GM12875 (cell line): ENCODE measurements at regions not wholly inside any gene's neighbourhood (a gene's known extent, or its start where the extent isn't known, plus 50 kb on each side); places are given as distances from the start of the nearest gene placed in this dataset.

Source experiments
- H3K4me3 ChIP-seq: one replicate; pipeline ENCODE4 v1.5.1; 2011; ENCODE audit warnings: low read depth, low read length, control low read depth
- TF ChIP-seq, protein P1 (sequence below): IDR thresholded peaks from 2 replicates; pipeline ENCODE4 v1.5.1; 2011; ENCODE audit warnings: low read depth, mild to moderate bottlenecking, control low read depth, inconsistent platforms, low read length, moderate library complexity, borderline replicate concordance; ENCODE audit not compliant: insufficient read depth

DNA sequence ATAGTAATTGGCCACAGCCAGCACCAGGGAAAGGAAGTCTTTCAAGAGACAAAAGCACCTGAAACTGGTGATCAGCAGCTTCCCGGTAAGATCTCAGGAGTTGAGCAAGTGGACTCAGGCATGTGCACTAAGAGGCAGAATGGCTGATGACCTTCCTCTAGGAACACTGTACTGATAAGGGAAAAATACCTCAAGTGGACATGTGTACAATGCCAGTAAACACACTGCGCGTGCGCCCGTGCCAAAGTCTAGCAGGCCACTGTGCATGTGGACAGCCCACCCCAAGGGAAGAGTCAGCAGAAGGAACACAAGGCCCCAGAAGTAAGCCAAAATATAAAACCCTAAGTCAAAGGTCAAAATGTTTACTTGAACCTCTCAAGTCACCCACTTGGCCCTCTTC, 423.0 kb downstream of the TUSC1 start:
- TF ChIP-seq, protein P1, sequence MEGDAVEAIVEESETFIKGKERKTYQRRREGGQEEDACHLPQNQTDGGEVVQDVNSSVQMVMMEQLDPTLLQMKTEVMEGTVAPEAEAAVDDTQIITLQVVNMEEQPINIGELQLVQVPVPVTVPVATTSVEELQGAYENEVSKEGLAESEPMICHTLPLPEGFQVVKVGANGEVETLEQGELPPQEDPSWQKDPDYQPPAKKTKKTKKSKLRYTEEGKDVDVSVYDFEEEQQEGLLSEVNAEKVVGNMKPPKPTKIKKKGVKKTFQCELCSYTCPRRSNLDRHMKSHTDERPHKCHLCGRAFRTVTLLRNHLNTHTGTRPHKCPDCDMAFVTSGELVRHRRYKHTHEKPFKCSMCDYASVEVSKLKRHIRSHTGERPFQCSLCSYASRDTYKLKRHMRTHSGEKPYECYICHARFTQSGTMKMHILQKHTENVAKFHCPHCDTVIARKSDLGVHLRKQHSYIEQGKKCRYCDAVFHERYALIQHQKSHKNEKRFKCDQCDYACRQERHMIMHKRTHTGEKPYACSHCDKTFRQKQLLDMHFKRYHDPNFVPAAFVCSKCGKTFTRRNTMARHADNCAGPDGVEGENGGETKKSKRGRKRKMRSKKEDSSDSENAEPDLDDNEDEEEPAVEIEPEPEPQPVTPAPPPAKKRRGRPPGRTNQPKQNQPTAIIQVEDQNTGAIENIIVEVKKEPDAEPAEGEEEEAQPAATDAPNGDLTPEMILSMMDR, result no peak

DNA sequence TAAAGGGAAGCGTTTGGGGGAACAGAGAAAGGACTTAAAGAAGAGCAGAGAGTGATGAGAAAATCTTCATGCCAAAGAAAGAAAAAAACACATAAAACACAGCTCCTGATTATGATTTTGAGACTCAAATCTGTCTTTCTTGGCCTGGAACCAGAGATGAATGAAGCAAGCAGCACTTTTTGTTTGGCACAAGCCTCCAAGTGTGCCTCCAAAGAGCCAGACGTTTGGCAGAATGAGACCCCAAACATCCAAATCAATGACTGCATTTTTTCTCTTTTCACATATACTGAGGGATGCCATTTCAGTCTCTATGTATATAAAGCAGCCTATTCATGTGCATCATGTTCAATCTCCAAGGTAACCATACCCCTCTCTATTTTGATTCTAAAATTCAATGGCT, 424.2 kb downstream of the TUSC1 start:
- TF ChIP-seq, protein P1, result no peak
- no peak overlapping the region for H3K4me3 ChIP-seq

More for the DNA sequence above, 423.0 kb downstream of the TUSC1 start:
- no peak overlapping the region for H3K4me3 ChIP-seq

DNA sequence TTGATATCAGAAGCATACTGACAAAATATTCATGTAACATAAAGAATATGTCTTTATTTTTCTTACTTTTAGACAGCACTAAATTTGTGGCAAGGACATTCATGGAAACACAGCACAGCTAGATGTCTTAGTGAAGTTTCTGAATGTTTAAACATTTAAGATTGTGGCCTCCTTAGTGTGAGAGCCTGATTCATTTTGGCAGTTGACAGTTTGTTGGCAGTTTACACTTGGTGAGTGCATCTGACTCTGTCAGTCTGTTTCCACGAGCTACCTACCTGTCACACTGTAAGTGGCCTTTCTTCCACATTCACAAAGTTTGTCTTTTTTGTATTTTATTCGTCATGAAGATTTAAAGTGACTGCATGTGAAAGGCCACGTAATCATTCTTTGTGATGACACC, 436.8 kb downstream of the TUSC1 start:
- TF ChIP-seq, protein P1, result no peak
- no peak overlapping the region for H3K4me3 ChIP-seq

DNA sequence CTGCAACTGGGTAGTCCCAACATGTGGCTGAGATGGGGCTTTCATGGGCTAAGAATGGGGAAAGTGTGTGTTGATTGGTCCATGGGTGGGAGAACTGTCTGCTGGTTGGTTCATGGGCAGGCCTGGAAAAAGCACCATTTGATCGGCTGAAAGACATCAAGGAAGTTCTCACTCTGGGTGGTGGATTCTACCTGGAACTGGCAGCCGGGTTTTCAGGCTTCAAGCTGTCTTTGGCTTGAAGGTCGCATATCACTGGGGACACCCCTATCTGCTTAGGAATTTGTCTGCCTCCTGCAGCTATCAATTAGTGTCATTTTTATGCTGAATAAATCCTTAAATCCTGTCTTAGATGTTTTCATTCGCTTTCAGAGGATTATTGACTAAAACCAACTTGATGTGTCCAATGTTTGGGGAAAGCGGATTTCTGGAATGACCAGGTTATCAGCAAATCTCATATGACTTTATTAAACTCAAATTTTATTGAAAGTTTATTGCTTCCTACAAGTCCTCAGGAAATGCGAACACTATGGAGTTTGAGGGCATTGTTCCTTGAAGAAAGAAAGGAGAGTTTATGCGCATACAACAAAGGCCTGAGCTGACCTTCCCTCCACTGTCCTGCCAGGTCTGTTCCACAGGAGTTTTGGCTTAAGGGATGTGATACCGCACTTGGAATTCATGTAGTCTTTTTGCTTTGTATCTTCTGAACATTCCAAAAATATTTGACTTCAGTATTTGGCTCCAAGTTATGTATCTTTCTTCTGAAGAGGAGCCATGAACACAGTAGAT, 451.1 kb downstream of the TUSC1 start:
- TF ChIP-seq, protein P1, result no peak
- no peak overlapping the region for H3K4me3 ChIP-seq

DNA sequence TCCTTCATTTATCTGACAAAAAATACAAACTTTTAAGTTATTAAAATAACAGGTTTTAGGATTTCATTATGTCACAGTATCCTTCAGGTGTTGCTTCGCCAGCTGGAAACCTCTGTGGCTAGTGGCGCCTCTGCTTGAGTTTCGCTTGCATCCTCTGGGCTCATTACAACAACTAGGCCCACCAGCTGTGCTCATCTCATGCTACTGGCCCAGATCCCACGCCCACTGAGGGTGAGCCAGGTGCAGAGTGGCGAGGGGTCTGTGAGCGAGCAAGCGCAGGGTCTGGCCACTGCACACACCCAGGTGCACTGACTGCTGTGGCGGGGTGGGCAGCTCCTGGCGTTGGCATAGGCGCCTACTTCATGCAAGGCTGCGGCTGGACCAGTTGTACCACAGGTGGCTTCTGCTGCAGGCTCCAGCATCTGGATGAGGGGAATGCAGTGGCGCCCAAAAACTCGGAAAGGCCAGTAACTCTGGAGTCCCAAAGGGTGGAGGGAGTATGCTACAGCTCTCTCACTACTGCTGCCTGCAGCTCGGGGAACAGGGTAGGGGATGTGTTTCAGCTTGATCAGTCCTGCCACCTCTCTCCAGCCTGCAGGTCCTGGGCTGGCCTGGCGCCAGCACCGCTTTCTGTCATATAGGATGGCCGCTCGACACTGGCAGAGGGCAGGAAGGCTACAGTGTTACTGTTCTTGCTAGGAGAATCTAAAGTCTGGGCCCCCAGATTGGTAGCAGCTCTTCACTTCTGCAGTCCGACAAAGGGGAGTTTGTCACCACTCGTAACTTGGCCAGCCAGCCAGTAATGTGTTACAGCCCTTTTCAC, 452.1 kb downstream of the TUSC1 start:
- TF ChIP-seq, protein P1, result no peak
- no peak overlapping the region for H3K4me3 ChIP-seq

DNA sequence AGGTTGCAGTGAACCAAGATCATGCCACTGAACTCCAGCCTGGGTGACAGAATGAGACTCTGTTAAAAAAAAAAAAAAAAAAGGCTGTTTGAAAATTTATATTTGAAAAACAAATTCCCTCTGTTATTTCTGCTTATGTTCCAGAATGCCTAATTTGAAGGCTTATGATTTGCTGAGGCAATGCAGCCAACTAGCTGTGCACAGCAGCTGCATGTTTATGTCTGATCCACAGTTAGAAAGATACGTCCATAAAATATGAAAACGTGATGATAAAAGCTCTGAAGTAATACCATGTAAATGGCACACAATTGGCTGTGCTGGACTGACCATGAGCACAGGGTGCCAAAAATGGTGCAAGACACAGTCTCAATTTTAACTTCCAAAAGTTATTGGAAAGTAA, 453.2 kb downstream of the TUSC1 start:
- H3K4me3 ChIP-seq, result no peak overlapping the region
- TF ChIP-seq, protein P1, result no peak
